SK-N-SH (cell line): ENCODE measurements at regions not wholly inside any gene's neighbourhood (a gene's known extent, or its start where the extent isn't known, plus 50 kb on each side); places are given as distances from the start of the nearest gene placed in this dataset.

Experiments
- CTCF ChIA-PET: fragments of 300-600, 350-600 bp; formaldehyde crosslinking; extraction: SDS; loops from one replicate; lab custom pipeline; 2021; lab: Yijun Ruan, JAX
- POLR2A ChIA-PET: fragments of 350-600 bp; sonication (Branson Sonifier 250); formaldehyde crosslinking; extraction: SDS; loops from one replicate; lab custom pipeline; 2020; ENCODE audit warnings: antibody characterized with exemption, inconsistent platforms; lab: Yijun Ruan, JAX
- DNase-seq: peaks from one replicate; pipeline ENCODE4 v3.0.0; 2012
- H2AFZ ChIP-seq: fragments of 200-600 bp; sonication (generic); 2 replicates; pipeline ENCODE4 v1.8.1; 2016; ENCODE audit warnings: antibody characterized with exemption, mild to moderate bottlenecking, low read depth
- H3F3A ChIP-seq: fragments of 200-600 bp; sonication (generic); replicated peaks from 2 replicates; pipeline ENCODE3; 2016; ENCODE audit warnings: antibody characterized with exemption, mild to moderate bottlenecking; ENCODE audit not compliant: insufficient read depth
- H3K27ac ChIP-seq, 2 experiments: fragments of 200-500 bp in 1 of 2; fragments of 200-600 bp in 1 of 2; sonication (Bioruptor generic) in 1 of 2; sonication (generic), shearing (Covaris generic) in 1 of 2; 2 replicates each; pipeline versions ENCODE4 v1.5.1 to v1.6.1; 2014 to 2016; ENCODE audit warnings: low read depth in 2 of 2, inconsistent platforms in 1 of 2, low read length in 1 of 2, mild to moderate bottlenecking in 1 of 2, mixed read lengths in 1 of 2
- H3K27me3 ChIP-seq: fragments of 200-600 bp; sonication (generic), shearing (Covaris generic); 2 replicates; pipeline ENCODE4 v1.6.1; 2016; ENCODE audit warnings: mixed run types; ENCODE audit not compliant: insufficient read depth
- H3K36me3 ChIP-seq, 2 experiments: fragments of 200-500 bp in 1 of 2; fragments of 200-600 bp in 1 of 2; sonication (Bioruptor generic) in 1 of 2; sonication (generic) in 1 of 2; replicated peaks in 1 of 2; 2 replicates each; pipeline versions ENCODE3 to v1.5.1; 2014 to 2016; ENCODE audit warnings: low read length in 1 of 2, mild to moderate bottlenecking in 1 of 2; ENCODE audit not compliant: insufficient read depth in 2 of 2, control insufficient read depth in 1 of 2
- H3K4me1 ChIP-seq, 2 experiments: fragments of 200-500 bp in 1 of 2; fragments of 200-600 bp in 1 of 2; sonication (Bioruptor generic) in 1 of 2; sonication (generic), shearing (Covaris generic) in 1 of 2; 2 replicates each; pipeline versions ENCODE4 v1.5.1 to v1.6.1; 2014 to 2016; ENCODE audit warnings: low read depth in 1 of 2, low read length in 1 of 2, mixed run types in 1 of 2; ENCODE audit not compliant: insufficient read depth in 2 of 2, control insufficient read depth in 1 of 2
- H3K4me2 ChIP-seq: fragments of 200-600 bp; sonication (generic), shearing (Covaris generic); 2 replicates; pipeline ENCODE4 v1.6.1; 2017; ENCODE audit warnings: mixed run types
- H3K4me3 ChIP-seq, 2 experiments: fragments of 200-500 bp in 1 of 2; fragments of 200-600 bp in 1 of 2; sonication (Bioruptor generic) in 1 of 2; sonication (generic), shearing (Covaris generic) in 1 of 2; 2 replicates each; pipeline versions ENCODE4 v1.5.1 to v1.8.1; 2014 to 2016; ENCODE audit warnings: low read depth in 2 of 2, inconsistent platforms in 1 of 2, low read length in 1 of 2, mild to moderate bottlenecking in 1 of 2, mixed read lengths in 1 of 2, moderate library complexity in 1 of 2
- H3K79me2 ChIP-seq: fragments of 200-600 bp; sonication (generic); 2 replicates; pipeline ENCODE4 v1.8.1; 2017; ENCODE audit warnings: mild to moderate bottlenecking; ENCODE audit not compliant: insufficient read depth
- H3K9ac ChIP-seq: fragments of 200-600 bp; sonication (generic); 2 replicates; pipeline ENCODE4 v1.6.1; 2017; ENCODE audit warnings: mixed run types
- H3K9me2 ChIP-seq: fragments of 200-600 bp; sonication (generic); 2 replicates; pipeline ENCODE4 v1.6.1; 2017; ENCODE audit warnings: mixed run types
- H3K9me3 ChIP-seq: fragments of 200-600 bp; sonication (generic); 2 replicates; pipeline ENCODE4 v1.6.1; 2017; ENCODE audit warnings: mixed run types, mild to moderate bottlenecking, moderate library complexity
- H4K20me1 ChIP-seq: fragments of 200-600 bp; sonication (generic); 2 replicates; pipeline ENCODE4 v1.6.1; 2017; ENCODE audit warnings: mild to moderate bottlenecking, mixed run types; ENCODE audit not compliant: insufficient read depth
- CHD2 ChIP-seq: fragments of 150-350 bp; IDR thresholded peaks from 2 replicates; pipeline ENCODE4 v1.6.1; 2018; ENCODE audit warnings: low read length; ENCODE audit not compliant: partially characterized antibody
- ELF1 ChIP-seq: IDR thresholded peaks from 2 replicates; pipeline ENCODE4 v1.4.0; 2012
- EP300 ChIP-seq, 2 experiments: IDR thresholded peaks; 2 replicates each; pipeline versions ENCODE4 v1.4.0 to v1.6.1; 2012; ENCODE audit warnings: borderline replicate concordance in 1 of 2, low read depth in 1 of 2, low read length in 1 of 2
- FOXM1 ChIP-seq: IDR thresholded peaks from 2 replicates; pipeline ENCODE4 v1.4.0; 2012; ENCODE audit warnings: low read depth, mild to moderate bottlenecking
- MXI1 ChIP-seq: IDR thresholded peaks from 2 replicates; pipeline ENCODE4 v1.6.1; 2012; ENCODE audit warnings: mild to moderate bottlenecking, low read depth, low read length, improper control_type of control experiment
- NRF1 ChIP-seq: IDR thresholded peaks from 2 replicates; pipeline ENCODE4 v1.6.1; 2012; ENCODE audit warnings: low read depth, mild to moderate bottlenecking, low read length
- POLR2AphosphoS5 ChIP-seq: IDR thresholded peaks from 2 replicates; pipeline ENCODE4 v1.6.1; 2012; ENCODE audit warnings: low read depth, low read length
- RAD21 ChIP-seq: IDR thresholded peaks from 2 replicates; pipeline ENCODE4 v1.6.1; 2012; ENCODE audit warnings: mild to moderate bottlenecking, low read length
- RCOR1 ChIP-seq: fragments of 150-350 bp; IDR thresholded peaks from 2 replicates; pipeline ENCODE4 v1.6.1; 2017; ENCODE audit warnings: antibody characterized with exemption, low read length
- RFX5 ChIP-seq: IDR thresholded peaks from 2 replicates; pipeline ENCODE4 v1.6.1; 2012; ENCODE audit warnings: mild to moderate bottlenecking, improper control_type of control experiment, low read length
- TAF1 ChIP-seq: IDR thresholded peaks from 2 replicates; pipeline ENCODE4 v1.6.1; 2012; ENCODE audit warnings: low read depth, mild to moderate bottlenecking, low read length, moderate library complexity, borderline replicate concordance
- TCF12 ChIP-seq: IDR thresholded peaks from 2 replicates; pipeline ENCODE4 v1.4.0; 2012
- TEAD4 ChIP-seq: IDR thresholded peaks from 2 replicates; pipeline ENCODE4 v1.4.0; 2012; ENCODE audit warnings: mild to moderate bottlenecking, borderline replicate concordance; ENCODE audit not compliant: insufficient read depth
- YY1 ChIP-seq: IDR thresholded peaks from 2 replicates; pipeline ENCODE4 v1.4.0; 2012; ENCODE audit warnings: low read depth, mild to moderate bottlenecking
- ZBTB33 ChIP-seq: IDR thresholded peaks from 2 replicates; pipeline ENCODE4 v1.4.0; 2012; ENCODE audit warnings: low read depth, borderline replicate concordance
- WGBS: methylation state at CpG from one replicate; pipeline ENCODE4 v1.1.6; 2017; ENCODE audit warnings: low lambda C conversion rate; 5-methylcytosine and 5-hydroxymethylcytosine counted together
- TF ChIP-seq, protein P1 (sequence below): IDR thresholded peaks from 2 replicates; pipeline ENCODE4; 2012
- TF ChIP-seq, protein P2 (sequence below): IDR thresholded peaks from 2 replicates; pipeline ENCODE4 v1.6.1; 2012; ENCODE audit warnings: mild to moderate bottlenecking, low read depth, low read length, moderate library complexity
- TF ChIP-seq, protein P3 (sequence below): IDR thresholded peaks from 2 replicates; pipeline ENCODE4 v1.4.0; 2012; ENCODE audit warnings: low read depth

DNA sequence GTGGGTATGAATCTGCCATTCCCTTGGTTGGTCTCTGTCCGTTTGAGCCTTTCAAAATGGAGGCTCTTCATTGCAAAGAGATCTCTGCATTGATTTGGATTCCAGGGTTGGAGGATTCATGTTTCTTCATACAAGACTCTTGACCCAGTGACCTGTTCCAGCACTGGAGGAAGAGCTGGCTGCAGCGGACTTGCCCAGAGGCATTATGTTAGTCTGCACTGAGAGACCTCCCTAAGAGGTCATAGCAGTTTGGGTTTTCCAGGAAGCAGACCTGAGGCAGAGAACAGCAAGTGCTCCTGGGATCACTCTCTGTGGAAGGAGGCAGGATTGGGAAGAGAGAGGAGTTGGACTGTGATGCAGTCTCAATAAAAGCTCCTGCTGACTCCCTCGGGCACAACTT, 57.7 kb upstream of the PTPRT start:
- H3K9me3 ChIP-seq = no peaks in the 10 kb centered on the region
- H2AFZ ChIP-seq = no peak overlapping the region
- no peaks in the 10 kb centered on the region for H3K79me2 ChIP-seq
- H3K9me2 ChIP-seq = no peaks in the 10 kb centered on the region
- no peak overlapping the region for H3K4me2 ChIP-seq
- H3F3A ChIP-seq = no peaks in the 10 kb centered on the region
- no peaks in the 10 kb centered on the region for H3K36me3 ChIP-seq
- H4K20me1 ChIP-seq = no peaks in the 10 kb centered on the region
- CTCF ChIA-PET = no interaction called here
- H3K4me1 ChIP-seq = no peaks in the 10 kb centered on the region
- no peaks in the 10 kb centered on the region for H3K27me3 ChIP-seq
- no peak overlapping the region for H3K9ac ChIP-seq
- WGBS = 0% methylated on average over 2 of the region's 3 CpGs
- H3K27ac ChIP-seq = no peak overlapping the region
- DNase-seq = no peak
- H3K4me3 ChIP-seq = no peak overlapping the region
- TF ChIP-seq MXI1 (no peak), RCOR1 (no peak), FOXM1 (no peak), EP300 (IDR thresholded peaks at IDR 0.05; ENCODE audit: borderline replicate concordance in 1 of 2, low read depth in 1 of 2, low read length in 1 of 2) (no peak), TEAD4 (no peak), ZBTB33 (no peak), YY1 (no peak), NRF1 (no peak), RAD21 (no peak), POLR2AphosphoS5 (no peak), TCF12 (no peak), TAF1 (no peak), ELF1 (no peak), RFX5 (no peak), CHD2 (no peak)
- TF ChIP-seq, protein P1, sequence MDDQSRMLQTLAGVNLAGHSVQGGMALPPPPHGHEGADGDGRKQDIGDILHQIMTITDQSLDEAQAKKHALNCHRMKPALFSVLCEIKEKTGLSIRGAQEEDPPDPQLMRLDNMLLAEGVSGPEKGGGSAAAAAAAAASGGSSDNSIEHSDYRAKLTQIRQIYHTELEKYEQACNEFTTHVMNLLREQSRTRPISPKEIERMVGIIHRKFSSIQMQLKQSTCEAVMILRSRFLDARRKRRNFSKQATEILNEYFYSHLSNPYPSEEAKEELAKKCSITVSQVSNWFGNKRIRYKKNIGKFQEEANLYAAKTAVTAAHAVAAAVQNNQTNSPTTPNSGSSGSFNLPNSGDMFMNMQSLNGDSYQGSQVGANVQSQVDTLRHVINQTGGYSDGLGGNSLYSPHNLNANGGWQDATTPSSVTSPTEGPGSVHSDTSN = no peak
- TF ChIP-seq, protein P2, sequence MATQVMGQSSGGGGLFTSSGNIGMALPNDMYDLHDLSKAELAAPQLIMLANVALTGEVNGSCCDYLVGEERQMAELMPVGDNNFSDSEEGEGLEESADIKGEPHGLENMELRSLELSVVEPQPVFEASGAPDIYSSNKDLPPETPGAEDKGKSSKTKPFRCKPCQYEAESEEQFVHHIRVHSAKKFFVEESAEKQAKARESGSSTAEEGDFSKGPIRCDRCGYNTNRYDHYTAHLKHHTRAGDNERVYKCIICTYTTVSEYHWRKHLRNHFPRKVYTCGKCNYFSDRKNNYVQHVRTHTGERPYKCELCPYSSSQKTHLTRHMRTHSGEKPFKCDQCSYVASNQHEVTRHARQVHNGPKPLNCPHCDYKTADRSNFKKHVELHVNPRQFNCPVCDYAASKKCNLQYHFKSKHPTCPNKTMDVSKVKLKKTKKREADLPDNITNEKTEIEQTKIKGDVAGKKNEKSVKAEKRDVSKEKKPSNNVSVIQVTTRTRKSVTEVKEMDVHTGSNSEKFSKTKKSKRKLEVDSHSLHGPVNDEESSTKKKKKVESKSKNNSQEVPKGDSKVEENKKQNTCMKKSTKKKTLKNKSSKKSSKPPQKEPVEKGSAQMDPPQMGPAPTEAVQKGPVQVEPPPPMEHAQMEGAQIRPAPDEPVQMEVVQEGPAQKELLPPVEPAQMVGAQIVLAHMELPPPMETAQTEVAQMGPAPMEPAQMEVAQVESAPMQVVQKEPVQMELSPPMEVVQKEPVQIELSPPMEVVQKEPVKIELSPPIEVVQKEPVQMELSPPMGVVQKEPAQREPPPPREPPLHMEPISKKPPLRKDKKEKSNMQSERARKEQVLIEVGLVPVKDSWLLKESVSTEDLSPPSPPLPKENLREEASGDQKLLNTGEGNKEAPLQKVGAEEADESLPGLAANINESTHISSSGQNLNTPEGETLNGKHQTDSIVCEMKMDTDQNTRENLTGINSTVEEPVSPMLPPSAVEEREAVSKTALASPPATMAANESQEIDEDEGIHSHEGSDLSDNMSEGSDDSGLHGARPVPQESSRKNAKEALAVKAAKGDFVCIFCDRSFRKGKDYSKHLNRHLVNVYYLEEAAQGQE = no peak
- TF ChIP-seq, protein P3, sequence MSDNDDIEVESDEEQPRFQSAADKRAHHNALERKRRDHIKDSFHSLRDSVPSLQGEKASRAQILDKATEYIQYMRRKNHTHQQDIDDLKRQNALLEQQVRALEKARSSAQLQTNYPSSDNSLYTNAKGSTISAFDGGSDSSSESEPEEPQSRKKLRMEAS = no peak
- POLR2A ChIA-PET = no interaction called here
